GM21447 (cell line): ENCODE measurements at regions not wholly inside any gene's neighbourhood (a gene's known extent, or its start where the extent isn't known, plus 50 kb on each side); places are given as distances from the start of the nearest gene placed in this dataset.

Source experiments
- ATAC-seq: cut with Tn5 transposase; IDR thresholded peaks from one replicate; pipeline ENCODE4 v1.9.1; 2021; ENCODE audit not compliant: unreplicated experiment

GRCh38 chr7:41024126-41024525 is 678.8 kb downstream of the INHBA start:
- ATAC-seq = no peak

GRCh38 chr7:41020056-41020455 is 682.8 kb downstream of the INHBA start:
- ATAC-seq = no peak

- ATAC-seq = no peak
Observed at GRCh38 chr7:41013117-41013516, 689.8 kb downstream of the INHBA start.

- ATAC-seq = no peak
Observed at GRCh38 chr7:41012041-41012440, 690.8 kb downstream of the INHBA start.

- ATAC-seq = no peak
Observed at GRCh38 chr7:41010967-41011366, 691.9 kb downstream of the INHBA start.

- no peak for ATAC-seq
Observed at GRCh38 chr7:41010418-41010817, 692.5 kb downstream of the INHBA start.

- ATAC-seq = no peak
Observed at GRCh38 chr7:41007811-41008210, 695.1 kb downstream of the INHBA start.

GRCh38 chr7:41007351-41007751 is 695.5 kb downstream of the INHBA start:
- ATAC-seq = no peak

- ATAC-seq = no peak
Observed at GRCh38 chr7:41006306-41006995, 696.4 kb downstream of the INHBA start.

GRCh38 chr7:41005374-41005901 is 697.5 kb downstream of the INHBA start:
- ATAC-seq = no peak

GRCh38 chr7:41003977-41004376 is 698.9 kb downstream of the INHBA start:
- no peak for ATAC-seq

- ATAC-seq = no peak
Observed at GRCh38 chr7:41003611-41003940, 699.3 kb downstream of the INHBA start.

GRCh38 chr7:41002741-41003610 is 699.9 kb downstream of the INHBA start:
- ATAC-seq = no peak

GRCh38 chr7:41000042-41000441 is 702.8 kb downstream of the INHBA start:
- no peak for ATAC-seq

GRCh38 chr7:40996233-40996677 is 706.6 kb downstream of the INHBA start:
- no peak for ATAC-seq

- ATAC-seq = no peak
Observed at GRCh38 chr7:40990841-40991240, 712.0 kb downstream of the INHBA start.

- ATAC-seq = no peak
Observed at GRCh38 chr7:40987571-40987970, 715.3 kb downstream of the INHBA start.

- no peak for ATAC-seq
Observed at GRCh38 chr7:40986351-40986873, 716.5 kb downstream of the INHBA start.

GRCh38 chr7:40983111-40983510 is 719.8 kb downstream of the INHBA start:
- ATAC-seq = no peak

GRCh38 chr7:40979296-40979695 is 723.6 kb downstream of the INHBA start:
- ATAC-seq = no peak

- no peak for ATAC-seq
Observed at GRCh38 chr7:40978047-40978446, 724.8 kb downstream of the INHBA start.

- no peak for ATAC-seq
Observed at GRCh38 chr7:40977533-40977932, 725.4 kb downstream of the INHBA start.
